Fibroblast of lung (primary cell): ENCODE measurements at regions not wholly inside any gene's neighbourhood (a gene's known extent, or its start where the extent isn't known, plus 50 kb on each side); places are given as distances from the start of the nearest gene placed in this dataset.

ENCODE experiments used
- DNase-seq, 2 donors: peaks; one replicate each; pipeline versions ENCODE4 v3.0.0 to v3.0.0-alpha.2; 2010; ENCODE audit warnings: low read depth in 2 of 2
- H2AFZ ChIP-seq: 2 replicates; pipeline ENCODE4 v1.5.1; 2012; ENCODE audit warnings: low read length, control low read depth, inconsistent platforms
- H3K27ac ChIP-seq: 2 replicates; pipeline ENCODE4 v1.5.1; 2011; ENCODE audit warnings: low read length, control low read depth; ENCODE audit not compliant: insufficient read depth
- H3K27me3 ChIP-seq: 2 replicates; pipeline ENCODE4 v1.5.1; 2011; ENCODE audit warnings: mild to moderate bottlenecking, low read length; ENCODE audit not compliant: control insufficient read depth, insufficient read depth
- H3K36me3 ChIP-seq: 2 replicates; pipeline ENCODE4 v1.5.1; 2011; ENCODE audit warnings: low read length; ENCODE audit not compliant: control insufficient read depth, insufficient read depth
- H3K4me1 ChIP-seq: 2 replicates; pipeline ENCODE4 v1.5.1; 2011; ENCODE audit warnings: low read length; ENCODE audit not compliant: control insufficient read depth, insufficient read depth; ENCODE audit errors: extremely low read depth
- H3K4me2 ChIP-seq: 2 replicates; pipeline ENCODE4 v1.5.1; 2011; ENCODE audit warnings: low read length, control low read depth; ENCODE audit not compliant: insufficient read depth; ENCODE audit errors: extremely low read depth
- H3K4me3 ChIP-seq, 4 experiments: fragments of 200-600 bp in 1 of 4; sonication (generic) in 1 of 4; replicated peaks in 1 of 4; 2 replicates each; pipeline ENCODE4 v1.5.1; 2011 to 2016; ENCODE audit warnings: low read length in 4 of 4, low read depth in 3 of 4, mild to moderate bottlenecking in 3 of 4, control low read depth in 2 of 4, inconsistent platforms in 1 of 4, mixed read lengths in 1 of 4; ENCODE audit not compliant: insufficient read depth in 1 of 4; ENCODE audit errors: control extremely low read depth in 1 of 4
- H3K79me2 ChIP-seq: 2 replicates; pipeline ENCODE4 v1.5.1; 2012; ENCODE audit warnings: mild to moderate bottlenecking, low read length, inconsistent platforms; ENCODE audit not compliant: control insufficient read depth, insufficient read depth
- H3K9ac ChIP-seq: 2 replicates; pipeline ENCODE4 v1.5.1; 2011; ENCODE audit warnings: mild to moderate bottlenecking, low read length, control low read depth; ENCODE audit not compliant: insufficient read depth
- H3K9me3 ChIP-seq: 2 replicates; pipeline ENCODE4 v1.5.1; 2012; ENCODE audit warnings: low read depth, low read length; ENCODE audit not compliant: control insufficient read depth, insufficient read depth
- H4K20me1 ChIP-seq: 2 replicates; pipeline ENCODE4 v1.5.1; 2011; ENCODE audit warnings: low read length; ENCODE audit not compliant: control insufficient read depth, insufficient read depth; ENCODE audit errors: extremely low read depth
- CTCF ChIP-seq, 2 donors: IDR thresholded peaks in 1 of 2; conservative IDR thresholded peaks in 1 of 2; 1 replicate in 1 of 2; 2 replicates in 1 of 2; pipeline ENCODE4 v1.5.1; 2011 to 2012; ENCODE audit warnings: low read length in 2 of 2, control low read depth in 1 of 2, inconsistent platforms in 1 of 2, low read depth in 1 of 2, mild to moderate bottlenecking in 1 of 2
- EZH2 ChIP-seq: IDR thresholded peaks from 2 replicates; pipeline ENCODE4 v1.5.1; 2012; ENCODE audit warnings: low read length, control low read depth, mild to moderate bottlenecking; ENCODE audit errors: missing control alignments

- DNase-seq: no peak
- no peaks in the 10 kb centered on the region for H3K4me1 ChIP-seq
- no peaks in the 10 kb centered on the region for H4K20me1 ChIP-seq
- H3K27me3 ChIP-seq: peaks cover 2% of the 10 kb centered on the region
- no peaks in the 10 kb centered on the region for H3K79me2 ChIP-seq
- H3K4me2 ChIP-seq: no peak overlapping the region
- H3K9me3 ChIP-seq: no peaks in the 10 kb centered on the region
- no peak overlapping the region for H3K4me3 ChIP-seq
- no peak overlapping the region for H3K27ac ChIP-seq
- no peaks in the 10 kb centered on the region for H3K36me3 ChIP-seq
- no peak overlapping the region for H3K9ac ChIP-seq
- no peak overlapping the region for H2AFZ ChIP-seq
- TF ChIP-seq CTCF (conservative IDR thresholded peaks at IDR 0.05 in 1 of 2, IDR thresholded peaks at IDR 0.05 in 1 of 2; ENCODE audit: low read depth in 1 of 2, low read length in 2 of 2) (no peak), EZH2 (no peak)
These were observed 59.0 kb upstream of the SHANK2 start for GRCh38 chr11:71311176-71311925.

GRCh38 chr11:71310184-71310583 lies 57.8 kb upstream of the SHANK2 start:
- Histone ChIP-seq H3K4me2 (no peak overlapping the region), H3K4me3 (no peak overlapping the region), H2AFZ (no peak overlapping the region), H3K27ac (no peak overlapping the region), H3K79me2 (no peaks in the 10 kb centered on the region), H3K9ac (no peak overlapping the region), H3K4me1 (no peaks in the 10 kb centered on the region), H3K36me3 (no peaks in the 10 kb centered on the region), H3K27me3 (peaks cover 2% of the 10 kb centered on the region), H3K9me3 (no peaks in the 10 kb centered on the region), H4K20me1 (no peaks in the 10 kb centered on the region)
- DNase-seq: no peak
- TF ChIP-seq EZH2 (no peak), CTCF (conservative IDR thresholded peaks at IDR 0.05 in 1 of 2, IDR thresholded peaks at IDR 0.05 in 1 of 2; ENCODE audit: low read depth in 1 of 2, low read length in 2 of 2) (no peak)

- TF ChIP-seq EZH2 (no peak), CTCF (conservative IDR thresholded peaks at IDR 0.05 in 1 of 2, IDR thresholded peaks at IDR 0.05 in 1 of 2; ENCODE audit: low read depth in 1 of 2, low read length in 2 of 2) (no peak)
- no peak overlapping the region for H2AFZ ChIP-seq
- DNase-seq: no peak
- no peaks in the 10 kb centered on the region for H3K79me2 ChIP-seq
- no peaks in the 10 kb centered on the region for H3K9me3 ChIP-seq
- H3K4me3 ChIP-seq: no peak overlapping the region
- no peaks in the 10 kb centered on the region for H4K20me1 ChIP-seq
- H3K36me3 ChIP-seq: no peaks in the 10 kb centered on the region
- H3K4me2 ChIP-seq: no peak overlapping the region
- H3K27me3 ChIP-seq: peaks cover 2% of the 10 kb centered on the region
- H3K9ac ChIP-seq: no peak overlapping the region
- no peaks in the 10 kb centered on the region for H3K4me1 ChIP-seq
- H3K27ac ChIP-seq: no peak overlapping the region
These were observed 57.2 kb upstream of the SHANK2 start for GRCh38 chr11:71309611-71310010.
